ENCODE measurements at regions not wholly inside any gene's neighbourhood (a gene's known extent, or its start where the extent isn't known, plus 50 kb on each side); places are given as distances from the start of the nearest gene placed in this dataset.
"Not testable (repeated sequence)": the region's sequence is repeated elsewhere in the genome, so short reads cannot be mapped to it uniquely, and the experiment has no call there.

- no peak for DNase-seq (ENCODE audit: low read depth in 2 of 2)
Observed at GRCh38 chr3:35262406-35262805, 376.9 kb upstream of the ARPP21 start.

DNA sequence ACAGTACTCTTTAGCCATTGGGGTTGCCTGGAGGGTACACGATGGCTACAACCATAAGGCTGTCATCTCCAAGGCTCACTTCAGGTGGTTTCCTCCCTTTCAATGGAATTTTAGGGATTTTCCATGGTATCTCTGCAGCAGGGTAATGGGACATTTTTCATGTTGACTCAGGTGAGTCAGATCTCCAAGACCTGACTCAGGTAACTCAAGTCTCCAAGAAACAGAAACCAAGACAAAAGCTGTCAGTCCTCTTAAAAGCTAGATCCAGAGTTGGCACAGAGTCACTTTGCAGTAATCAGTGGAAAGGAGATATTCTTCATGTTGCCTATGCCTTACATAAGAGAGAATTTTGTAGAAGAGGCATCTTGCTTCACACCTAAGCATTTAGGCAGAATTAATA is 375.8 kb upstream of the ARPP21 start:
- DNase-seq (ENCODE audit: low read depth in 2 of 2): no peak

- not testable (repeated sequence) for DNase-seq (ENCODE audit: low read depth in 2 of 2)
Observed at GRCh38 chr3:35266065-35266464, 373.3 kb upstream of the ARPP21 start.

DNA sequence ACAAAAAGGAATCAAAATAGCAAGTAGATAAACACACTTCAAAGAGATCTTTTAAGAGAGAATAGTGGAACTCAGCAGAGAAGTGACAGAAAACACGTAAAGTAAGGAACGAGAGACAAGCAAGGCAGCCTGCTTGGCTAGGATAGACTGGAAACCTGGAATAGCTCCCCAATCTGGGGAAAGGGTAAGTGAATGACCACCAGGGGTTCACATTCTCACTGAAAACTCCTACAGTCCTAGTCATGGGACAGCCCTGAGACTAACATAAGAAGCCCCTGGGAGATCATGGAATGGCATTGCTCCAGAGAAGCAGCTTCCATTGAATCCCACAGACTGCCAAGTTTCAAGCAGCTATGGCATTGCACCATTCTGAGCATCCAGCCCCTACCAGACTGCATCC is 363.6 kb upstream of the ARPP21 start:
- DNase-seq (ENCODE audit: low read depth in 2 of 2): no peak

- DNase-seq (ENCODE audit: low read depth in 2 of 2): no peak
Observed at GRCh38 chr3:35276568-35276967, 362.8 kb upstream of the ARPP21 start.

GRCh38 chr3:35291471-35292236 is 347.7 kb upstream of the ARPP21 start:
- no peak for DNase-seq (ENCODE audit: low read depth in 2 of 2)

DNA sequence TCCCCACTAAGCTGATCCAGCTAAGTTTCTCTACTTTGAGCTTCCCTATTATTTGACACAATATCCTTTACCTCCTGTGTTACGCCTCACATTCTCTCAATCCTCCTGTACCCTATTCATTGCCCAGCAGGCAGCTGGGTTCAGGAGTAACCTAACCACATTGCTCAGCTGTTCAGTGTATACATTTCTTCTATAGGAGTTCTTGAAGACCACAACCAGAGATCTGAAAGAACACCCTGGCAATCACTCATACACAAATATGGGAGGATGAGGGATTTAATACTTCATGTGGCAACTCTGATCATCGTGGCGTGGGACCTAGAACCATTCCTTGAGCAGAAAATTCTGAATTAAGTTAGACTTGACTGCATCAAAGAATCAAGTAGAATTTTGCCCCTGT is 346.8 kb upstream of the ARPP21 start:
- no peak for DNase-seq (ENCODE audit: low read depth in 2 of 2)

DNA sequence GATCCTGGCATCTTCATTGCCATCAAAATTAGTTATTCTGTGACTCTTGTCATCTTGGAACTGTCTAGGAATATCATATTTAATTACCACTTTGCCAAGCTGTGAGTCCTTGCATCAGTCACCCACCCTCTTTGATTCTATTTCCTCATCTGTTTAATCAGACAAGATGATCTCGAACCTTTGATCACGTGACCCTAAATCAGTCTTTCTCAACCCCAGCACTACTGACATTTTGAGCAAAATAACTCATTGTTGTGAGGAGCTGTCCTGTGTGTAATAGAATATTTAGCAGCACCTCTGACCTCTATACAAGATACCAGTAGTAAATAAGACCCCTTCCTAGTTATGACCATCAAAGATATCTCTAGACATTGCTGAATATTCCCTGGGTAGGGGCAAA is 343.4 kb upstream of the ARPP21 start:
- DNase-seq (ENCODE audit: low read depth in 2 of 2): no peak

DNA sequence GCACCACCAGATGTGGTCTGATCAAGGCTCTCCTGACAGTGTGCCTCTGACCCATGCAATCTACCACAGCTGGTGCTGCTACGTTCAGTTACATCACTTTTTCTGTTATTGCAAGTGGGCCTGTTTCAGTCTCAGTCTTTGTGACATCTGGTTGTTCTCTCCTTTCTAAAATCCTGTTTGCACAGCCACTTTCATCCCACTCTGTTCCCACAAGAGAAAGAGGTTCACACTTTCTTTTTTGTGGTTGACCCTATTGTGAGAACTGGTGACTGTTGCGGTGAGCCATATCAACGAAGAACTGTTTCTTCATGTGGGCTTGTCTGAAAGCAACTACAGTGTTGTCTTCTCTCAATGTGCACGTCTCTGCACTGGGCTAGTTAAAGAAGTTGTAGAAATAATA is 342.8 kb upstream of the ARPP21 start:
- DNase-seq (ENCODE audit: low read depth in 2 of 2): peak in 1 of 2 donors; percentile 3

GRCh38 chr3:35296944-35297343 is 342.4 kb upstream of the ARPP21 start:
- not testable (repeated sequence) for DNase-seq (ENCODE audit: low read depth in 2 of 2)

- no peak for DNase-seq (ENCODE audit: low read depth in 2 of 2)
Observed at GRCh38 chr3:35305406-35305805, 333.9 kb upstream of the ARPP21 start.

DNA sequence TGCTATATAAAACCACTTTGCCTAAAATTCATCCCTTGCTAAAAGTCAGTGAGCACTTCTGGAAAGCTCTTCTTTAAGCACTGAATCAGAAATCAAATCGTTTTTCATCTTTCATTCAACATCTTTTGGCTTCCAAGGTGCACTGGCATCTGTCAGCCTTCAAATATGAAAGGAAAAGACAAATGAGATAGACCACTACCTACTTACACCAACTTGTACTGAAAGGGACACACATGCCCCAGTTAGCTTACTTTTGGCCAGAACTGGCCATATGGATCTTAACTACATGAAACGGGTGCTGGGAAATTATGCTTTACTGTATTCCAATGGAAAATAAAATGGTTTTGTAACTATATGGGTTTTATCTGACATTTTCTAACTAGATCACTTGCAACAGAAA is 332.0 kb upstream of the ARPP21 start:
- DNase-seq (ENCODE audit: low read depth in 2 of 2): no peak

GRCh38 chr3:35316841-35317240 is 322.5 kb upstream of the ARPP21 start:
- not testable (repeated sequence) for DNase-seq (ENCODE audit: low read depth in 2 of 2)

DNA sequence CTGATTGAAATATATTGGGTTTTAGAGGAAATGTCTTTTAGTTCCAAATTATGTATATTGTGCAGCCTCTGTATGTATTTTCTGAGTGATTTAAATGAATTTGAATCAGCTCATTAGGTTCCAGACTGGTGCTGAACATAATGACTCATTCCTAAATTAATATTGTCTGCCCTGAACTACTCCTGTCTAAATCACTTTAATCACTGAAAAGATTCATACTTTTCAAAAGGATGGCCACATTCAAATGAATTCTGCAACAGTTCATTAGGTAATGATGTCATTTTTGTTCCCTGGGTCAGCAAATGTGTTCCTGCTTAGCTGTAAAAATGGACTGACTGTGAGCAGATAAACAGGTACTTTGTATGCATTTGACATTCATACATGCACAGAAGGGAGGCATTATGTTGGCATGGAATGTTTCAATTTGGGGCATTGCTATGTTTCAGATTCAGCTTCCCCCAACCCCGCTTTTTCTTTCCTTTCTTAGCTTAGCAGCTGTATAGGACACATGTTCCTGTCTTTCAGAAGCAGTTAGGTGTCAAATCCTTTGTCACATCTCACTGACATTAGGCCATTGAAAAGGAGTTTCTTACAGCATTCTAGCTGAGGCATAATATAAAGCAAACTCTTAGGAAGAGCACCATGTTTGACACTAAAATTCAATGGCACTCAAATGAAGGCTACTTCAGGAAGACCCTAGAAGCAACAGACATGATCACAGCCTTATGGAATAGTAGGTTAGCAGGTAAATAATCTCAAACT is 318.5 kb upstream of the ARPP21 start:
- DNase-seq (ENCODE audit: low read depth in 2 of 2): no peak

- DNase-seq (ENCODE audit: low read depth in 2 of 2): no peak
Observed at GRCh38 chr3:35322070-35322469, 317.3 kb upstream of the ARPP21 start.

GRCh38 chr3:35335703-35336102 is 303.6 kb upstream of the ARPP21 start:
- DNase-seq (ENCODE audit: low read depth in 2 of 2): no peak

DNA sequence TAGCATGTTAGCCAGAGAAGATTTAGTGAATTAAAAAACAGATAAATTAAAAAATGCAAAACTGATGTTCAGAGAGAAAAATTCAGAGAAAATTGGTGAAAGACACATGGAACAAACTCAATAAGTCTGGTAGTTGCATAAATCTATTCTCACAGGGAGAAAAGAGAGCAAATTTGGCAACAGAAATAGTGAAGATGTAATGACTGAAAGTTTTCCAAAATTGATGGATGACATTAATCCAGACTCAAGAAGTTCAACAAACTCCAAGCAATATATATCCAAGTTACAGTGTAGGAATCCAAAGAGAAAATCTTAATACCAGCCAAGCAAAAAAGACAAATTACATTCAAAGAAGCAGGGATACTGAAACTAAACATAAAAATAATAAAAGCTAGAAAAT is 302.7 kb upstream of the ARPP21 start:
- no peak for DNase-seq (ENCODE audit: low read depth in 2 of 2)

DNA sequence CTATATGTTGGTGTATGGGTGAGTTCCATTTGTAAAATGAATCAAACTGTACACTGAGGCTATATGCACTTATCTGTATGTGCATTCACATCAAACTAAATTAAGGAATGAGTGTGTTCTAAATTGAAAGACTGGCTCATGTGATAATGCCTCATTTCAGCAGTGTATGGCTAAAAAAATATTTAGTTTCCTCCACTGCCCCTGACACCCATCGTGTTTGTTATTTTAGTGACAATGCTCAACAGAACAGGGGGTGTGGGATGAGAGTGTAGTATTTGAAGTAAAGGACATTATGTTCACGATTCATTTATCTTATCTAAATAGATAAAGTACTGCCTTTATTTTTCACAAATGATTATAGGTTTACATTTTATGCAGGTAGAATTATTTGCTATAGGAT is 301.1 kb upstream of the ARPP21 start:
- no peak for DNase-seq (ENCODE audit: low read depth in 2 of 2)

DNA sequence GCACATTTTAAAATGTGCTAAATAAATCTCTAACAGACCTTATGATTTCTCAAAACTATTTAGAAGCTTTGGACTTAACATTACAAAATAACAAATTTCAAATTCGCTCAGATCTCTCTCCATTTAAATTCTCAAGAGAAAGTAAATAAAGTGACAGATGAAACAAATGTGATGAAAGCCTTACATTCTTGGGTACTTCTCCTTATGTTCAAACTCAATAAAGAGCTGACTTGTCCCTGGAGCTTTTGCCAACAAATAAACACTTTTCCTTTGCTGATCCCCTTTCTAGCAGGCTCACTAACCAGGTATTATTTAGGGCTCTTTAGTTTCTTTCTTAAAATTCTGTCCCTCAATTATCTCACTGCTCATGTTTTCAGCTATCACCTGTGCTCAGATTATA is 259.1 kb upstream of the ARPP21 start:
- DNase-seq (ENCODE audit: low read depth in 2 of 2): no peak

- DNase-seq (ENCODE audit: low read depth in 2 of 2): no peak
Observed at GRCh38 chr3:35383216-35383615, 256.1 kb upstream of the ARPP21 start.

GRCh38 chr3:35383719-35384555 is 255.4 kb upstream of the ARPP21 start:
- DNase-seq (ENCODE audit: low read depth in 2 of 2): no peak

DNA sequence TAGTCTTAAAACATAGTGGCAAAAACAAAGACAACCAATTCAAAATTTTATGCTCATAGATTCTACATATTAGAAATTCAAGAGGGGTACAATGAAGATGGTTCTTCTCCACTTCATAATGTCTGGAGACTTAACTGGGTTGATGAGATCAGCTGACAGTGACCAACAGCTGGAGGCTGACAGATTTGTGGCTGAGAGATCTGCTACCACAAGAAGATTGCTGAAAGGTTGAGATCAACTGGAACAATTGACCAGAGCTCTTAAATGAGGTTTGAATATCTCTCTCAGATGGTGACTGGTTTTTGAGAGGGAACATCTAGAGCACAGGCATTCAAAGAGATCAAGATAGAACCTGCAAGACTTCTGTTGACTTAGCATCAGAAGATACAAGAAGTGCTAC is 254.1 kb upstream of the ARPP21 start:
- no peak for DNase-seq (ENCODE audit: low read depth in 2 of 2)
